Colonic mucosa (tissue), 4 donors: ENCODE measurements at regions not wholly inside any gene's neighbourhood (a gene's known extent, or its start where the extent isn't known, plus 50 kb on each side); places are given as distances from the start of the nearest gene placed in this dataset.

ENCODE experiments used
- DNase-seq: peaks from one replicate; pipeline ENCODE4 v3.0.0-alpha.2; 2020
- H3K27ac ChIP-seq: fragments of 200-600 bp; one replicate; pipeline ENCODE4 v1.8.0; 2021
- H3K27me3 ChIP-seq: fragments of 200-600 bp; one replicate; pipeline ENCODE4 v1.8.0; 2021
- H3K36me3 ChIP-seq: fragments of 200-600 bp; one replicate; pipeline ENCODE4 v1.8.0; 2021
- H3K4me1 ChIP-seq: fragments of 200-600 bp; one replicate; pipeline ENCODE4 v1.8.0; 2021; ENCODE audit warnings: mild to moderate bottlenecking
- H3K4me3 ChIP-seq: fragments of 200-600 bp; one replicate; pipeline ENCODE4 v1.8.0; 2021
- H3K9ac ChIP-seq, 2 donors: one replicate each; pipeline ENCODE4 v1.7.0; 2013; ENCODE audit warnings: control low read depth in 2 of 2, low read depth in 2 of 2, low read length in 2 of 2
- H3K9me3 ChIP-seq: fragments of 200-600 bp; one replicate; pipeline ENCODE4 v1.8.0; 2021
- CTCF ChIP-seq: fragments of 200-600 bp; IDR thresholded peaks from one replicate; pipeline ENCODE4 v1.8.0; 2022; ENCODE audit warnings: antibody characterized with exemption, mild to moderate bottlenecking
- intact Hi-C: fragments of 100-400 bp; cut with DNase I; formaldehyde crosslinking; loops from one replicate; pipeline ENCODE4 v1.14.1; 2022
- donor health status: healthy.
- donor health status: DM: no; HTN: no; CAD: no.
- donor health status: DM: no; HTN: no; CAD: no.

- no peak overlapping the region for H3K9ac ChIP-seq
- H3K27me3 ChIP-seq, result no peaks in the 10 kb centered on the region
- no peaks in the 10 kb centered on the region for H3K36me3 ChIP-seq
- H3K4me3 ChIP-seq, result no peak overlapping the region
- no peaks in the 10 kb centered on the region for H3K9me3 ChIP-seq
- H3K27ac ChIP-seq, result no peak overlapping the region
- intact Hi-C loops, result no loop called here
- TF ChIP-seq CTCF, result no peak
- no peak for DNase-seq
- no peaks in the 10 kb centered on the region for H3K4me1 ChIP-seq
Observed at GRCh38 chr12:125996443-125996842, 931.2 kb downstream of the AACS start.

GRCh38 chr12:125999628-126000027 is 934.4 kb downstream of the AACS start:
- no peaks in the 10 kb centered on the region for H3K9me3 ChIP-seq
- intact Hi-C loops, result no loop called here
- no peak overlapping the region for H3K9ac ChIP-seq
- no peaks in the 10 kb centered on the region for H3K36me3 ChIP-seq
- DNase-seq, result no peak
- H3K4me1 ChIP-seq, result no peaks in the 10 kb centered on the region
- TF ChIP-seq CTCF, result no peak
- H3K4me3 ChIP-seq, result no peak overlapping the region
- no peak overlapping the region for H3K27ac ChIP-seq
- H3K27me3 ChIP-seq, result no peaks in the 10 kb centered on the region

- Histone ChIP-seq H3K9me3 (no peaks in the 10 kb centered on the region), H3K4me3 (no peak overlapping the region)
- intact Hi-C loops, result no loop called here
Observed at GRCh38 chr12:126019385-126019784, 954.1 kb downstream of the AACS start.

GRCh38 chr12:126021675-126022074 is 956.4 kb downstream of the AACS start:
- Histone ChIP-seq H3K27me3 (no peaks in the 10 kb centered on the region), H3K9ac (no peak overlapping the region), H3K4me1 (no peaks in the 10 kb centered on the region), H3K27ac (no peak overlapping the region), H3K9me3 (no peaks in the 10 kb centered on the region), H3K4me3 (no peak overlapping the region), H3K36me3 (no peaks in the 10 kb centered on the region)
- DNase-seq, result no peak
- intact Hi-C loops, result no loop called here
- TF ChIP-seq CTCF, result no peak

More at GRCh38 chr12:126019385-126019784, 954.1 kb downstream of the AACS start:
- Histone ChIP-seq H3K36me3 (no peaks in the 10 kb centered on the region), H3K4me1 (no peaks in the 10 kb centered on the region), H3K27ac (no peak overlapping the region), H3K27me3 (no peaks in the 10 kb centered on the region), H3K9ac (no peak overlapping the region)
- no peak for DNase-seq
- no peak for TF ChIP-seq CTCF

GRCh38 chr12:126027825-126028224 is 962.6 kb downstream of the AACS start:
- TF ChIP-seq CTCF, result no peak
- intact Hi-C loops, result no loop called here
- Histone ChIP-seq H3K9ac (no peak overlapping the region), H3K9me3 (no peaks in the 10 kb centered on the region), H3K4me3 (no peak overlapping the region), H3K4me1 (no peaks in the 10 kb centered on the region), H3K27me3 (no peaks in the 10 kb centered on the region), H3K27ac (no peak overlapping the region), H3K36me3 (no peaks in the 10 kb centered on the region)
- DNase-seq, result no peak

GRCh38 chr12:126030573-126030972 is 965.3 kb downstream of the AACS start:
- no peak for DNase-seq
- no peak for TF ChIP-seq CTCF
- no peaks in the 10 kb centered on the region for H3K36me3 ChIP-seq
- H3K4me3 ChIP-seq, result no peak overlapping the region
- no peak overlapping the region for H3K9ac ChIP-seq
- H3K4me1 ChIP-seq, result no peaks in the 10 kb centered on the region
- H3K27ac ChIP-seq, result no peak overlapping the region
- H3K9me3 ChIP-seq, result no peaks in the 10 kb centered on the region
- intact Hi-C loops, result no loop called here
- no peaks in the 10 kb centered on the region for H3K27me3 ChIP-seq
